Activated CD8-positive, alpha-beta T cell treated with anti-CD3 and anti-CD28 coated beads for 36 hours (primary cell): ENCODE measurements at regions not wholly inside any gene's neighbourhood (a gene's known extent, or its start where the extent isn't known, plus 50 kb on each side); places are given as distances from the start of the nearest gene placed in this dataset.

ENCODE experiments used
- ATAC-seq: fragments of 200-7000 bp; cut with Tn5 transposase; one replicate; pipeline ENCODE4 v1.10.0; 2021; ENCODE audit warnings: mild to moderate bottlenecking, moderate library complexity
- CTCF ChIA-PET: fragments of 350-600 bp; sonication (Branson Sonifier 250); formaldehyde crosslinking; loops from one replicate; lab custom pipeline; 2021; ENCODE audit warnings: antibody characterized with exemption; lab: Charles Lee
- POLR2A ChIA-PET: fragments of 350-600 bp; sonication (Branson Sonifier 250); formaldehyde crosslinking; loops from one replicate; lab custom pipeline; 2021; ENCODE audit warnings: antibody characterized with exemption; lab: Charles Lee
- DNase-seq: peaks from one replicate; pipeline ENCODE4 v3.0.0-alpha.2; 2020
- H3K27ac Mint-ChIP-seq: one replicate; pipeline ENCODE4 v1.8.0; 2021; ENCODE audit warnings: mild to moderate bottlenecking, mixed read lengths
- H3K27me3 Mint-ChIP-seq: one replicate; pipeline ENCODE4 v1.8.0; 2021; ENCODE audit warnings: mixed read lengths
- H3K36me3 Mint-ChIP-seq: one replicate; pipeline ENCODE4 v1.8.0; 2021; ENCODE audit warnings: low read depth, mixed read lengths
- H3K4me1 Mint-ChIP-seq: one replicate; pipeline ENCODE4 v1.8.0; 2021; ENCODE audit warnings: low read depth, mixed read lengths
- H3K4me3 Mint-ChIP-seq: one replicate; pipeline ENCODE4 v1.8.0; 2021; ENCODE audit warnings: mild to moderate bottlenecking, moderate library complexity, mixed read lengths
- H3K9me3 Mint-ChIP-seq: one replicate; pipeline ENCODE4 v1.8.0; 2021; ENCODE audit warnings: mixed read lengths
- intact Hi-C: fragments of 100-400 bp; cut with micrococcal nuclease; formaldehyde crosslinking; loops from one replicate; pipeline ENCODE4 v1.10.0; 2022
- TF ChIP-seq, protein P1 (sequence below): fragments of 200-600 bp; IDR thresholded peaks from one replicate; pipeline ENCODE4 v1.8.0; 2022; ENCODE audit warnings: antibody characterized with exemption, mild to moderate bottlenecking

- DNase-seq (no peak), ATAC-seq (no peak)
- ChIA-PET POLR2A (no interaction called here), CTCF (interaction anchor here (0.6 to 2.9 kb wide), 4 partner anchors 37 to 223 kb away, joined by 3 to 10 read pairs (median 4); no protein-coding TSS in a partner anchor)
- peaks cover 14% of the 10 kb centered on the region for H3K27me3 Mint-ChIP-seq
- intact Hi-C loops, result loop anchor here (10.0 kb wide), 1 partner anchor 218 kb away; no protein-coding TSS in a partner anchor
- TF ChIP-seq, protein P1, sequence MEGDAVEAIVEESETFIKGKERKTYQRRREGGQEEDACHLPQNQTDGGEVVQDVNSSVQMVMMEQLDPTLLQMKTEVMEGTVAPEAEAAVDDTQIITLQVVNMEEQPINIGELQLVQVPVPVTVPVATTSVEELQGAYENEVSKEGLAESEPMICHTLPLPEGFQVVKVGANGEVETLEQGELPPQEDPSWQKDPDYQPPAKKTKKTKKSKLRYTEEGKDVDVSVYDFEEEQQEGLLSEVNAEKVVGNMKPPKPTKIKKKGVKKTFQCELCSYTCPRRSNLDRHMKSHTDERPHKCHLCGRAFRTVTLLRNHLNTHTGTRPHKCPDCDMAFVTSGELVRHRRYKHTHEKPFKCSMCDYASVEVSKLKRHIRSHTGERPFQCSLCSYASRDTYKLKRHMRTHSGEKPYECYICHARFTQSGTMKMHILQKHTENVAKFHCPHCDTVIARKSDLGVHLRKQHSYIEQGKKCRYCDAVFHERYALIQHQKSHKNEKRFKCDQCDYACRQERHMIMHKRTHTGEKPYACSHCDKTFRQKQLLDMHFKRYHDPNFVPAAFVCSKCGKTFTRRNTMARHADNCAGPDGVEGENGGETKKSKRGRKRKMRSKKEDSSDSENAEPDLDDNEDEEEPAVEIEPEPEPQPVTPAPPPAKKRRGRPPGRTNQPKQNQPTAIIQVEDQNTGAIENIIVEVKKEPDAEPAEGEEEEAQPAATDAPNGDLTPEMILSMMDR, result no peak
- H3K9me3 Mint-ChIP-seq, result no peaks in the 10 kb centered on the region
- H3K4me1 Mint-ChIP-seq, result peaks cover 10% of the 10 kb centered on the region
- no peak overlapping the region for H3K27ac Mint-ChIP-seq
- H3K4me3 Mint-ChIP-seq, result no peak overlapping the region
- H3K36me3 Mint-ChIP-seq, result no peaks in the 10 kb centered on the region
Measured at GRCh38 chr1:34682452-34683223, 72.2 kb upstream of the GJB5 start.

GRCh38 chr1:34683616-34684015 lies 71.2 kb upstream of the GJB5 start:
- H3K4me1 Mint-ChIP-seq, result peaks cover 10% of the 10 kb centered on the region
- intact Hi-C loops, result loop anchor here (10.0 kb wide), 1 partner anchor 219 kb away; no protein-coding TSS in a partner anchor
- TF ChIP-seq, protein P1, result no peak
- DNase-seq (no peak), ATAC-seq (no peak)
- H3K4me3 Mint-ChIP-seq, result peak overlapping the region; percentile 4
- no peak overlapping the region for H3K27ac Mint-ChIP-seq
- peaks cover 19% of the 10 kb centered on the region for H3K27me3 Mint-ChIP-seq
- no peaks in the 10 kb centered on the region for H3K9me3 Mint-ChIP-seq
- POLR2A ChIA-PET, result no interaction called here
- H3K36me3 Mint-ChIP-seq, result no peaks in the 10 kb centered on the region
- CTCF ChIA-PET, result interaction anchor here (1.1 to 2.9 kb wide), 2 partner anchors 59 to 223 kb away, joined by 4 to 10 read pairs; no protein-coding TSS in a partner anchor

- peaks cover 14% of the 10 kb centered on the region for H3K27me3 Mint-ChIP-seq
- POLR2A ChIA-PET, result no interaction called here
- H3K27ac Mint-ChIP-seq, result peak overlapping the region; percentile 65
- DNase-seq (peak; percentile 79), ATAC-seq (peak; percentile 95)
- peak overlapping the region; percentile 4 for H3K4me3 Mint-ChIP-seq
- intact Hi-C loops, result loop anchor here (10.0 kb wide), 1 partner anchor 219 kb away; no protein-coding TSS in a partner anchor
- TF ChIP-seq, protein P1, result no peak
- peaks cover 10% of the 10 kb centered on the region for H3K4me1 Mint-ChIP-seq
- no peaks in the 10 kb centered on the region for H3K9me3 Mint-ChIP-seq
- CTCF ChIA-PET, result interaction anchor here (1.1 to 2.9 kb wide), 2 partner anchors 58 to 224 kb away, joined by 4 to 10 read pairs; no protein-coding TSS in a partner anchor
- H3K36me3 Mint-ChIP-seq, result no peaks in the 10 kb centered on the region
Measured at GRCh38 chr1:34684266-34684665, 70.6 kb upstream of the GJB5 start.

DNA sequence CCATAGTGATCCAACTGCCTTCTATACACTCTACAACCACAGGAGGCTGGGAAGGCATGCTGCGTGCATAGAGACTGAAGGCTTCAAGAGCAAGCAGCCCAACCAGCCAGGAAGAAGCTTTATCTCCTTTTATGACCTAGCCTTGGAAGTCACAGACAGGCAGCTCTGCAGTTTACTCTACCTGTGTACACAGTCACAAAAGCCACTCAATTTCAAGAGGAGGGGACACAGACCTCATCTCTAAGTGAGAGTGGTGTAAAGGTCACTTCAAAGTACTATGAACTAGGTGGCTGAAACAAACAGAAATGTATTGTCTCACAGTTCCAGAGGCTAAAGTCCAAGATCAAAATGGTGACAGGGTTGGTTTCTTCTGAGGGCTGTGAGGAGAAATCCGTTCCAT lies 69.6 kb upstream of the GJB5 start:
- no peak for ATAC-seq
- no peak for DNase-seq
- ChIA-PET POLR2A (interaction anchor here (0.7 kb wide), 1 partner anchor 14 kb away, joined by 3 read pairs; no protein-coding TSS in a partner anchor), CTCF (interaction anchor here (2.9 kb wide), 1 partner anchor 57 kb away, joined by 10 read pairs; no protein-coding TSS in a partner anchor)
- Mint-ChIP-seq H3K36me3 (no peaks in the 10 kb centered on the region), H3K27me3 (peaks cover 18% of the 10 kb centered on the region), H3K27ac (no peak overlapping the region), H3K4me1 (peaks cover 10% of the 10 kb centered on the region), H3K4me3 (no peak overlapping the region), H3K9me3 (no peaks in the 10 kb centered on the region)
- TF ChIP-seq, protein P1, result no peak
- intact Hi-C loops, result loop anchor here (10.0 kb wide), 1 partner anchor 220 kb away; no protein-coding TSS in a partner anchor

- ChIA-PET CTCF (no interaction called here), POLR2A (no interaction called here)
- Mint-ChIP-seq H3K27me3 (peaks cover 20% of the 10 kb centered on the region), H3K27ac (no peak overlapping the region), H3K4me3 (no peak overlapping the region), H3K36me3 (no peaks in the 10 kb centered on the region), H3K4me1 (peaks cover 10% of the 10 kb centered on the region), H3K9me3 (no peaks in the 10 kb centered on the region)
- ATAC-seq (no peak), DNase-seq (no peak)
- TF ChIP-seq, protein P1, result no peak
- intact Hi-C loops, result loop anchor here (10.0 kb wide), 1 partner anchor 222 kb away; no protein-coding TSS in a partner anchor
Measured at GRCh38 chr1:34686531-34686930, 68.3 kb upstream of the GJB5 start.
